ENCODE measurements at regions not wholly inside any gene's neighbourhood (a gene's known extent, or its start where the extent isn't known, plus 50 kb on each side); places are given as distances from the start of the nearest gene placed in this dataset.

DNA sequence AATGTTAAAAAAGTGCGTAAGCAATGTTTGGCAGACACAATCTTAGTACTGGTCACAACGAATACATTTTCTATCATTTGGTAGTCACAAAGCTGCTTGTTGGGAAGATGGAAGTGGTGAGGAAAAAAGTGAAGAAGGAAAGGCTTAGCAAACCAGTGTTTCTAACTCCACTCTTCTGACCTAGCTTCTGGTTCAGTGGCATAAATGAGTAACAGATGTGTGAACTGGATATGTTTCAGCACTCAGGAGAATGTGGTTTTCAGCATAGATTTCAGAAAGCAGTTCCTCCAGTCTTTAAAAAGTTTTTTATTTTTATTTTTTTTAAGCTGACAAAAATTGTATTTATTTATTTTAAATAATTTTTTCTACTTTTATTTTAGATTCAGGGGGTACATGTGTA lies 357.1 kb downstream of the CPS1 start:
- TF ChIP-seq, protein P1, sequence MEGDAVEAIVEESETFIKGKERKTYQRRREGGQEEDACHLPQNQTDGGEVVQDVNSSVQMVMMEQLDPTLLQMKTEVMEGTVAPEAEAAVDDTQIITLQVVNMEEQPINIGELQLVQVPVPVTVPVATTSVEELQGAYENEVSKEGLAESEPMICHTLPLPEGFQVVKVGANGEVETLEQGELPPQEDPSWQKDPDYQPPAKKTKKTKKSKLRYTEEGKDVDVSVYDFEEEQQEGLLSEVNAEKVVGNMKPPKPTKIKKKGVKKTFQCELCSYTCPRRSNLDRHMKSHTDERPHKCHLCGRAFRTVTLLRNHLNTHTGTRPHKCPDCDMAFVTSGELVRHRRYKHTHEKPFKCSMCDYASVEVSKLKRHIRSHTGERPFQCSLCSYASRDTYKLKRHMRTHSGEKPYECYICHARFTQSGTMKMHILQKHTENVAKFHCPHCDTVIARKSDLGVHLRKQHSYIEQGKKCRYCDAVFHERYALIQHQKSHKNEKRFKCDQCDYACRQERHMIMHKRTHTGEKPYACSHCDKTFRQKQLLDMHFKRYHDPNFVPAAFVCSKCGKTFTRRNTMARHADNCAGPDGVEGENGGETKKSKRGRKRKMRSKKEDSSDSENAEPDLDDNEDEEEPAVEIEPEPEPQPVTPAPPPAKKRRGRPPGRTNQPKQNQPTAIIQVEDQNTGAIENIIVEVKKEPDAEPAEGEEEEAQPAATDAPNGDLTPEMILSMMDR (IDR thresholded peaks at IDR 0.05; ENCODE audit: low read depth, low read length, poor library complexity, severe bottlenecking), result no peak
- TF ChIP-seq EZH2phosphoT487 (IDR thresholded peaks at IDR 0.05; ENCODE audit: borderline replicate concordance, low read length), result no peak
